ENCODE measurements at regions not wholly inside any gene's neighbourhood (a gene's known extent, or its start where the extent isn't known, plus 50 kb on each side); places are given as distances from the start of the nearest gene placed in this dataset.

DNA sequence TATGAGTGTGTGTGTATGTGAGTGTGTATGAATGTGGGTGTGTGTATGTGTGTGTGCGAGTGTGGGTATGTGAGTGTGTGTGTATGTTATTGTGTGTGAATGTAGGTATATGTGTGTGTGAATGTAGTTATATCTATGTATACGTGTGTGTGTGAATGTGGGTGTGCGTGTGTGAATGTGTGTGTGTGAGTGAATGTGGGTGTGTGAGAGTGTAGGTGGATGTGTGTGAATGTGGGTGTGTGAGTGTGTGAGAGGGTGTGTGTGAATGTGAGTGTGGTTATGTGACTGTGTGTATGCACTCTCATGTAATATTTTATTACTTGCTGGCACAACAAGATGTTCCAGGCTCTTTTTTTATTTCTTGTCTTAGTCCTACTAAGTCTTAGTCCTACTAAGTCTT is 513.4 kb upstream of the B3GAT1 start:
- Histone ChIP-seq H3K4me1 (no peaks in the 10 kb centered on the region), H3K27me3 (no peaks in the 10 kb centered on the region), H3K36me3 (no peaks in the 10 kb centered on the region), H3K9ac (no peak overlapping the region), H3K79me2 (ENCODE audit: low read depth) (no peaks in the 10 kb centered on the region), H3K4me3 (no peak overlapping the region), H3K27ac (no peak overlapping the region), H4K20me1 (ENCODE audit: low read depth) (no peaks in the 10 kb centered on the region), H3K4me2 (no peak overlapping the region), H2AFZ (replicated peaks) (no peak overlapping the region), H3K9me3 (ENCODE audit: low read depth) (no peaks in the 10 kb centered on the region), H3F3A (ENCODE audit: low read depth) (no peaks in the 10 kb centered on the region)
- Mint-ChIP-seq H3K4me1 (peaks cover 9% of the 10 kb centered on the region), H3K27ac (no peak overlapping the region), H3K27me3 (ENCODE audit: insufficient read depth, low read depth) (peaks cover 4% of the 10 kb centered on the region), H3K9me3 (peaks cover 1% of the 10 kb centered on the region), H3K4me3 (no peak overlapping the region), H3K36me3 (no peaks in the 10 kb centered on the region)
- no peak for DNase-seq (ENCODE audit: low spot score)
- no peak for TF ChIP-seq EZH2phosphoT487 (IDR thresholded peaks at IDR 0.05)
- TF ChIP-seq, protein P1, sequence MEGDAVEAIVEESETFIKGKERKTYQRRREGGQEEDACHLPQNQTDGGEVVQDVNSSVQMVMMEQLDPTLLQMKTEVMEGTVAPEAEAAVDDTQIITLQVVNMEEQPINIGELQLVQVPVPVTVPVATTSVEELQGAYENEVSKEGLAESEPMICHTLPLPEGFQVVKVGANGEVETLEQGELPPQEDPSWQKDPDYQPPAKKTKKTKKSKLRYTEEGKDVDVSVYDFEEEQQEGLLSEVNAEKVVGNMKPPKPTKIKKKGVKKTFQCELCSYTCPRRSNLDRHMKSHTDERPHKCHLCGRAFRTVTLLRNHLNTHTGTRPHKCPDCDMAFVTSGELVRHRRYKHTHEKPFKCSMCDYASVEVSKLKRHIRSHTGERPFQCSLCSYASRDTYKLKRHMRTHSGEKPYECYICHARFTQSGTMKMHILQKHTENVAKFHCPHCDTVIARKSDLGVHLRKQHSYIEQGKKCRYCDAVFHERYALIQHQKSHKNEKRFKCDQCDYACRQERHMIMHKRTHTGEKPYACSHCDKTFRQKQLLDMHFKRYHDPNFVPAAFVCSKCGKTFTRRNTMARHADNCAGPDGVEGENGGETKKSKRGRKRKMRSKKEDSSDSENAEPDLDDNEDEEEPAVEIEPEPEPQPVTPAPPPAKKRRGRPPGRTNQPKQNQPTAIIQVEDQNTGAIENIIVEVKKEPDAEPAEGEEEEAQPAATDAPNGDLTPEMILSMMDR (IDR thresholded peaks at IDR 0.05), result no peak
- no peak for TF ChIP-seq EZH2 (IDR thresholded peaks at IDR 0.05)

DNA sequence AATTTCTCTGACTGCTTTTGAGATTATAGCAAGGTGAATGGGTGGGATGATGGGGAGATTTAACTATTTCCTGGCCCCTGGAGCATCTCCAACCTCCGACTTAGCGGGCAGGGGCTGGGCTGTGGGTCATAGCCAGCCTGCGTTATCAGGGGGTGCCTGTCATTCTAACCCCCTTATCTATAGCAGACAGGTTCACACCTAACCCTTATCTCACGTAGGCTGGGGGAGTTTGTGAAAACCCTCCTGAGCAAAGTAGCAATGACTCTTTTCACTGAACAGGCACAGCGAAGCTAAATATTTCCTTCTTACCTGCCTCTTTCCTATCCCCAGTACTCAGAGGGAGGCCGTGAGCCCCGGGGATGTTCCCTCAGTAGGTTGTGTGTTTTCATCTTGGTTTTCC is 511.4 kb upstream of the B3GAT1 start:
- Histone ChIP-seq H3K4me3 (no peak overlapping the region), H3K9me3 (ENCODE audit: low read depth) (no peaks in the 10 kb centered on the region), H4K20me1 (ENCODE audit: low read depth) (no peaks in the 10 kb centered on the region), H3K27ac (no peak overlapping the region), H3K4me2 (no peak overlapping the region), H3K36me3 (no peaks in the 10 kb centered on the region), H2AFZ (replicated peaks) (no peak overlapping the region), H3K27me3 (no peaks in the 10 kb centered on the region), H3K4me1 (no peaks in the 10 kb centered on the region), H3K9ac (no peak overlapping the region), H3K79me2 (ENCODE audit: low read depth) (no peaks in the 10 kb centered on the region), H3F3A (ENCODE audit: low read depth) (no peaks in the 10 kb centered on the region)
- H3K36me3 Mint-ChIP-seq, result no peaks in the 10 kb centered on the region
- H3K4me3 Mint-ChIP-seq, result no peak overlapping the region
- no peaks in the 10 kb centered on the region for H3K9me3 Mint-ChIP-seq
- H3K27ac Mint-ChIP-seq, result no peak overlapping the region
- no peak for DNase-seq (ENCODE audit: low spot score)
- H3K4me1 Mint-ChIP-seq, result peaks cover 9% of the 10 kb centered on the region
- TF ChIP-seq EZH2 (IDR thresholded peaks at IDR 0.05) (no peak), EZH2phosphoT487 (IDR thresholded peaks at IDR 0.05) (no peak)
- TF ChIP-seq, protein P1 (IDR thresholded peaks at IDR 0.05), result no peak
- H3K27me3 Mint-ChIP-seq (ENCODE audit: insufficient read depth, low read depth), result peaks cover 4% of the 10 kb centered on the region

DNA sequence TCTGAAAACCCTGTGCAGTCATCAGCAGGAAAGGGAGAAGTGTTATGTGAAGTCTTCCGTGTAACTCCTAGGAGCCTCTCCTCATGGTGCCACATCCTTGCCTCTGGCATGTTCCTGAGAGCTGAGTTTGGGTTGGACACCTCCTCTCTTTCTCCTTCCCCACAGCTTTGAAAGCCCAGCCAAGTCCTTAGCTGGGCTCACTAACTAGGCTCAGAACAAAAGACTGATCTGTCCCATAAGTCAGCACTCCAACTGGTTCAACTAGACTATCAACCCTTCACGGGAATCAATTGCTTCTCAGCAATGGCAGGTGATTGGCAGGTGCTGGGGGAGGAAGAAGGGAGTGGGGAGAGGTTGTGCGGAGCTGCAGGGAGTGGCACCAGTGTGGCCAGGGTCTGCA is 509.9 kb upstream of the B3GAT1 start:
- Mint-ChIP-seq H3K27me3 (ENCODE audit: insufficient read depth, low read depth) (peaks cover 4% of the 10 kb centered on the region), H3K4me3 (no peak overlapping the region), H3K4me1 (peaks cover 12% of the 10 kb centered on the region), H3K36me3 (no peaks in the 10 kb centered on the region), H3K9me3 (no peaks in the 10 kb centered on the region), H3K27ac (no peak overlapping the region)
- Histone ChIP-seq H3K4me3 (no peak overlapping the region), H3K27me3 (no peaks in the 10 kb centered on the region), H3K4me1 (no peaks in the 10 kb centered on the region), H3K9me3 (ENCODE audit: low read depth) (no peaks in the 10 kb centered on the region), H4K20me1 (ENCODE audit: low read depth) (no peaks in the 10 kb centered on the region), H3K27ac (no peak overlapping the region), H2AFZ (replicated peaks) (no peak overlapping the region), H3K9ac (no peak overlapping the region), H3F3A (ENCODE audit: low read depth) (no peaks in the 10 kb centered on the region), H3K79me2 (ENCODE audit: low read depth) (no peaks in the 10 kb centered on the region), H3K36me3 (no peaks in the 10 kb centered on the region), H3K4me2 (no peak overlapping the region)
- DNase-seq (ENCODE audit: low spot score), result no peak
- TF ChIP-seq, protein P1 (IDR thresholded peaks at IDR 0.05), result no peak
- TF ChIP-seq EZH2 (IDR thresholded peaks at IDR 0.05) (no peak), EZH2phosphoT487 (IDR thresholded peaks at IDR 0.05) (no peak)
